Fibroblast of lung (primary cell): ENCODE measurements at regions not wholly inside any gene's neighbourhood (a gene's known extent, or its start where the extent isn't known, plus 50 kb on each side); places are given as distances from the start of the nearest gene placed in this dataset.

Experiments
- DNase-seq, 2 donors: peaks; one replicate each; pipeline versions ENCODE4 v3.0.0 to v3.0.0-alpha.2; 2010; ENCODE audit warnings: low read depth in 2 of 2
- H2AFZ ChIP-seq: 2 replicates; pipeline ENCODE4 v1.5.1; 2012; ENCODE audit warnings: low read length, control low read depth, inconsistent platforms
- H3K27ac ChIP-seq: 2 replicates; pipeline ENCODE4 v1.5.1; 2011; ENCODE audit warnings: low read length, control low read depth; ENCODE audit not compliant: insufficient read depth
- H3K27me3 ChIP-seq: 2 replicates; pipeline ENCODE4 v1.5.1; 2011; ENCODE audit warnings: mild to moderate bottlenecking, low read length; ENCODE audit not compliant: control insufficient read depth, insufficient read depth
- H3K36me3 ChIP-seq: 2 replicates; pipeline ENCODE4 v1.5.1; 2011; ENCODE audit warnings: low read length; ENCODE audit not compliant: control insufficient read depth, insufficient read depth
- H3K4me1 ChIP-seq: 2 replicates; pipeline ENCODE4 v1.5.1; 2011; ENCODE audit warnings: low read length; ENCODE audit not compliant: control insufficient read depth, insufficient read depth; ENCODE audit errors: extremely low read depth
- H3K4me2 ChIP-seq: 2 replicates; pipeline ENCODE4 v1.5.1; 2011; ENCODE audit warnings: low read length, control low read depth; ENCODE audit not compliant: insufficient read depth; ENCODE audit errors: extremely low read depth
- H3K4me3 ChIP-seq, 4 experiments: fragments of 200-600 bp in 1 of 4; sonication (generic) in 1 of 4; replicated peaks in 1 of 4; 2 replicates each; pipeline ENCODE4 v1.5.1; 2011 to 2016; ENCODE audit warnings: low read length in 4 of 4, low read depth in 3 of 4, mild to moderate bottlenecking in 3 of 4, control low read depth in 2 of 4, inconsistent platforms in 1 of 4, mixed read lengths in 1 of 4; ENCODE audit not compliant: insufficient read depth in 1 of 4; ENCODE audit errors: control extremely low read depth in 1 of 4
- H3K79me2 ChIP-seq: 2 replicates; pipeline ENCODE4 v1.5.1; 2012; ENCODE audit warnings: mild to moderate bottlenecking, low read length, inconsistent platforms; ENCODE audit not compliant: control insufficient read depth, insufficient read depth
- H3K9ac ChIP-seq: 2 replicates; pipeline ENCODE4 v1.5.1; 2011; ENCODE audit warnings: mild to moderate bottlenecking, low read length, control low read depth; ENCODE audit not compliant: insufficient read depth
- H3K9me3 ChIP-seq: 2 replicates; pipeline ENCODE4 v1.5.1; 2012; ENCODE audit warnings: low read depth, low read length; ENCODE audit not compliant: control insufficient read depth, insufficient read depth
- H4K20me1 ChIP-seq: 2 replicates; pipeline ENCODE4 v1.5.1; 2011; ENCODE audit warnings: low read length; ENCODE audit not compliant: control insufficient read depth, insufficient read depth; ENCODE audit errors: extremely low read depth
- EZH2 ChIP-seq: IDR thresholded peaks from 2 replicates; pipeline ENCODE4 v1.5.1; 2012; ENCODE audit warnings: low read length, control low read depth, mild to moderate bottlenecking; ENCODE audit errors: missing control alignments
- TF ChIP-seq, protein P1 (sequence below), 2 donors: IDR thresholded peaks in 1 of 2; conservative IDR thresholded peaks in 1 of 2; 1 replicate in 1 of 2; 2 replicates in 1 of 2; pipeline ENCODE4 v1.5.1; 2011 to 2012; ENCODE audit warnings: low read length in 2 of 2, control low read depth in 1 of 2, inconsistent platforms in 1 of 2, low read depth in 1 of 2, mild to moderate bottlenecking in 1 of 2

DNA sequence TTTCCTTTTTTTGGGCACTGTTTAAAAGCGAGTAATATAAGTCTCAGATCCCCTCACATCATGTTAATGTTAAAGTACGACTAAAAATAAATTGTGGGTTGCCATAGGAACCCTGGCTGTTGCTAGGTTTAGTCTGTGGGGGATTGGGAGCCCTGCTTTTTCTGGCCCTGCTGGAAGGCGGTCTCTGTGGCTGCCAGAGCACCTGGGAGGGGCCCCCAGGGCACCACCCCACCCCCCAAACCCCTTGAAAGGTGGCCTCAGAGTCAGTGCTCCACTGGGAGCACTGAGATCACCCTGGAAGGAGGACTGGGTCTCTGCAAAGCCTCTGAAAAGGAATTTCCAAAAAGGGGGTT is 66.2 kb upstream of the NEURL1B start:
- Histone ChIP-seq H3K79me2 (no peaks in the 10 kb centered on the region), H3K36me3 (no peaks in the 10 kb centered on the region), H3K9me3 (no peaks in the 10 kb centered on the region), H3K27ac (no peak overlapping the region), H3K9ac (no peak overlapping the region), H2AFZ (no peak overlapping the region), H3K4me3 (no peak overlapping the region), H3K27me3 (peaks cover 15% of the 10 kb centered on the region), H4K20me1 (no peaks in the 10 kb centered on the region), H3K4me1 (no peaks in the 10 kb centered on the region), H3K4me2 (no peak overlapping the region)
- TF ChIP-seq, protein P1, sequence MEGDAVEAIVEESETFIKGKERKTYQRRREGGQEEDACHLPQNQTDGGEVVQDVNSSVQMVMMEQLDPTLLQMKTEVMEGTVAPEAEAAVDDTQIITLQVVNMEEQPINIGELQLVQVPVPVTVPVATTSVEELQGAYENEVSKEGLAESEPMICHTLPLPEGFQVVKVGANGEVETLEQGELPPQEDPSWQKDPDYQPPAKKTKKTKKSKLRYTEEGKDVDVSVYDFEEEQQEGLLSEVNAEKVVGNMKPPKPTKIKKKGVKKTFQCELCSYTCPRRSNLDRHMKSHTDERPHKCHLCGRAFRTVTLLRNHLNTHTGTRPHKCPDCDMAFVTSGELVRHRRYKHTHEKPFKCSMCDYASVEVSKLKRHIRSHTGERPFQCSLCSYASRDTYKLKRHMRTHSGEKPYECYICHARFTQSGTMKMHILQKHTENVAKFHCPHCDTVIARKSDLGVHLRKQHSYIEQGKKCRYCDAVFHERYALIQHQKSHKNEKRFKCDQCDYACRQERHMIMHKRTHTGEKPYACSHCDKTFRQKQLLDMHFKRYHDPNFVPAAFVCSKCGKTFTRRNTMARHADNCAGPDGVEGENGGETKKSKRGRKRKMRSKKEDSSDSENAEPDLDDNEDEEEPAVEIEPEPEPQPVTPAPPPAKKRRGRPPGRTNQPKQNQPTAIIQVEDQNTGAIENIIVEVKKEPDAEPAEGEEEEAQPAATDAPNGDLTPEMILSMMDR (conservative IDR thresholded peaks at IDR 0.05 in 1 of 2, IDR thresholded peaks at IDR 0.05 in 1 of 2; ENCODE audit: low read depth in 1 of 2, low read length in 2 of 2), result no peak
- no peak for TF ChIP-seq EZH2
- no peak for DNase-seq

- Histone ChIP-seq H3K9me3 (no peaks in the 10 kb centered on the region), H3K4me1 (no peaks in the 10 kb centered on the region), H3K27me3 (peaks cover 15% of the 10 kb centered on the region), H3K4me2 (no peak overlapping the region), H3K9ac (no peak overlapping the region), H3K36me3 (no peaks in the 10 kb centered on the region), H3K4me3 (no peak overlapping the region), H4K20me1 (no peaks in the 10 kb centered on the region), H3K27ac (no peak overlapping the region), H2AFZ (no peak overlapping the region), H3K79me2 (no peaks in the 10 kb centered on the region)
- TF ChIP-seq EZH2, result no peak
- TF ChIP-seq, protein P1 (conservative IDR thresholded peaks at IDR 0.05 in 1 of 2, IDR thresholded peaks at IDR 0.05 in 1 of 2; ENCODE audit: low read depth in 1 of 2, low read length in 2 of 2), result no peak
- no peak for DNase-seq
Observed at GRCh38 chr5:172573986-172574870, 66.8 kb upstream of the NEURL1B start.

DNA sequence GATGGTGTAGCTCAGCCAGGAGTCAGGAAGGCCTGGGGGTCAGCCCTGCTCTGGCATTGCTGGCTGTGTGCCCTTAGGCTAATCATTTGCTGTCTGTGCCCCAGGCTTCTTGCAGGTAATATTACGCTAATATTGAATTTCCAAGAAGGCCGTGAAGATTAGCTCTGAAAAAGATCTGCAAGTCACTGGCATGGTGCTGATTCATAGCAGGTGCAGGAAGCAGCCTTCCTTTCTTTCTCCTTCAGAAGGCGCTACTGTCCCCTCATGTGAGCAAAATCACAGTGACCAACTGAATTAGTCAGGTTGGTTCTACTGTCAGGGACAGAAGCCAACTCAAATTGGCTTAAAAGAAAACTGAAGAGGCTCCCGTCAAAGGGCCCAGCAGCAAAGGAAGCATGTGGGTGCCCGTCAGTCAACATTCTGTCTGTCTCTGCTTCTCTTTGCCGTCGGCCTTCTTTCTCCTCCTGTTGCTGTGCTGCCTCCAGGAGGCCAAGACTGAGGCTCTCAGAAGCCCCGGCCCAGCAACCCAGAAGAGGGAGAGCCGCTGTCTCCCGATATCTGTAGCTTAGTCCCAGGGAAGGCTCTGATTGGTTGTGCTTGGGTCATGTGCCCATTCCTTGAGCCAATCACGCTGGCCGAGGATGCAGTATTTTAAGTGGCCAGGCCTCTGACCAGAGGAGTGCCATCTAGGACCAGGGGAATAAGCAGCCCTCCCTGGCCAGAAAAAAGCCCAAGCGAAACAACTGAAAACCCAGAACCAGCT is 67.8 kb upstream of the NEURL1B start:
- no peak overlapping the region for H2AFZ ChIP-seq
- no peak for DNase-seq
- H3K4me2 ChIP-seq, result no peak overlapping the region
- H4K20me1 ChIP-seq, result no peaks in the 10 kb centered on the region
- H3K27me3 ChIP-seq, result peaks cover 15% of the 10 kb centered on the region
- no peak overlapping the region for H3K27ac ChIP-seq
- no peaks in the 10 kb centered on the region for H3K36me3 ChIP-seq
- H3K4me3 ChIP-seq, result no peak overlapping the region
- no peaks in the 10 kb centered on the region for H3K9me3 ChIP-seq
- TF ChIP-seq EZH2, result no peak
- TF ChIP-seq, protein P1 (conservative IDR thresholded peaks at IDR 0.05 in 1 of 2, IDR thresholded peaks at IDR 0.05 in 1 of 2; ENCODE audit: low read depth in 1 of 2, low read length in 2 of 2), result no peak
- H3K79me2 ChIP-seq, result no peaks in the 10 kb centered on the region
- H3K9ac ChIP-seq, result no peak overlapping the region
- no peaks in the 10 kb centered on the region for H3K4me1 ChIP-seq
